HG02623 (cell line): ENCODE measurements at regions not wholly inside any gene's neighbourhood (a gene's known extent, or its start where the extent isn't known, plus 50 kb on each side); places are given as distances from the start of the nearest gene placed in this dataset.

Experiments used
- ATAC-seq: cut with Tn5 transposase; IDR thresholded peaks from one replicate; pipeline ENCODE4 v1.9.1; 2021; ENCODE audit warnings: moderate library complexity; ENCODE audit not compliant: unreplicated experiment

DNA sequence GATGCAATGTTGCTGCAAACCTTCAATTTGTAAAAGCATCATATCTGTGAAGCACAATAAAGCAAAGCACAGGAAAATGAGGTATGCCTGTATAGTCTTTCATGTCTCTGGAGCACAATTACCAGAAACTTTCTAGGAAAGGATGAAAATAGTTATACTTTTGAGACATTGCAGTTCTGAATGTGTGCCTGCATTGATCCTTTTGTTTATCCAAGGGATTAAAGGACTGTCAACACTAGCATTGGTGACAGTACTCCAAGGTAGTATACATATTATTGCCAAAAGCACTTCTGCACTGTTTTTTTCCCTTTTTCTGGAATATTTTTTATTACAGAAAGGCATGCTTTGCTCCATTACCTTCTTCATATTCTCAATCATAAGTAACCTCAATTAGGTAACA lies 476.0 kb downstream of the GABRG1 start:
- no peak for ATAC-seq

DNA sequence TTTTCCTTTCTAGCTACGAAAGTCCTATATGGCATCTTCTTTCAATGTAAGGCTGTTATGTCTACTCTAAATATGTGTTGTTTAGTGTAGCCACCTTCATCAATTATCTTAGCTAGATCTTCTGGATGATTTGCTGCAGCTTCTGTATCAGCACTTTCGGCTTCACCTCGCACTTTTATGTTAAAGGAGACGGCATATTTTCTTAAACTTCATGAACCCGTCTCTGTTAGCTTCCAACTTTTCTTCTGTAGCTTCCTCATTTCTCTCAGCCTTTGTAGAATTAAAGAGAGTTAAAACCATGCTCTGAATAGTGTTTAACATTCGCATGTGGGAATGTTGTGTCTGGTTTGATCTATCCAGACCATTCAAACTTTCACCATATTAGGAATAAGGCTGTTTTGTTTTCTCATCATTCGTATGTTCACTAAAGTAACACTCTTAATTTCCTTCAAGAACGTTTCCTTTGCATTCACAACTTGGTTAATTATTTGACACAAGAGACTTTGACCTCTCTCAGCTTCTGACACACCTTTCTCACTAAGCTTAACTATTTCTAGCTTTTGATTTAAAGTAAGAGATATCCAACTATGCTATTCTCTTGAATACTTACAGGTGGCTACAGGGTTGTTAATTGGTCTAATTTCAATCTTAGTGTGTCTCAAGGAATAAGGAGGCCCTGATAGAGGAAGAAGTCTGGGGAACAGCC lies 476.8 kb downstream of the GABRG1 start:
- ATAC-seq, result no peak

DNA sequence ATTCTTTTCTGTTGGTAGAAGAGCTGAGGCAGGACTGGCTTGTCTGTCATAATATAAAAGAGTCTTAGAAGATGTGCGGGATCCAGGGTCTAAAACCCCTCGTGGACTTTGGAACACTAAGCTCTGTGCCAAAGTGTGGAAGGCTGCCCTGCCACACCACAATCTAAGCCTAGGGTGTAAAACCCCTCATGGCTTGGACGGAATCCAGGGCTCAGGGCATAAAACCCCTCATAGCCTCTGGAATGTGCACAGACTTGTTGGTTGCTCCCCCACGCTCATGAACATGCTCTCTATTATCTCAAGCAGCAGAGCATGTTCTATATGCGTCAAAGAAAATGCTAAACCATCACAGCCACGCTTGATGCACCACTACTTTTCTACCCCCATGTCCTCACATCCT lies 483.6 kb downstream of the GABRG1 start:
- ATAC-seq, result no peak

DNA sequence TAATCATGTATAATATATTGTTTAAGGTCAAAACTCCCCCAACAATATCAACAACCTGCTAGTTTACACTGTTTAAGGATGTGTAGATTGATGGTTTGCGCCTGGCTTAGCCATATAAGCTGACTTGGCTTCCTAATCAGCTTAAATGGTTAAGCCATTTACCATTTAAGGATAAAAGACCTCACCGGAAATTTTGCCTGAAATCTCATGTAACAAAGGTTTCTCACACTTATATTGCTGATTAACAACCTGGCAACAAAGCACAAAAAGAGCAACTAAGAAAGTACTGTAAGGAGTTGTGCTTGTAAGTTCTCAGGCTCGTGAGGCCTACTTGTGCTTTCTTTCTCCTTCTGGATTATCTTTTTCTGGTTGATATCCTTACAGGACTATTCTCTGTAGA lies 485.2 kb downstream of the GABRG1 start:
- ATAC-seq, result no peak

DNA sequence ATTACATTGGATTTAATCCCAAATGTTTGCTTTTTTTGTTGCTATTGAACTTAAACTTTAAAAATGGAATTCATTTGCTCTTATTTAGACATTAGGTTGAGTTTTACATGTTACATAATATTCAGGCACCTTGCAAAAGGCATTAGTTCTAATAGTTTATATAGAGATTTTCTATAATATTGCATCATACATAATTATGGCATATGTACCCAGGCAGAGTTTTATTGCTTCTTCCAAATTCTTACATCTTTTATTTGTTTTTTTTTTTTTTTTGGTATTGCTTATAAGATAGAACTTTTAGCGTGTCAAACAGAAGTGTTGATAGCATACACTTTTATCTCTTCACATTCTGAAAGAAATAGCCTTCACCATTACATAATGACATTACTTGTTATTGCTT lies 487.7 kb downstream of the GABRG1 start:
- no peak for ATAC-seq

DNA sequence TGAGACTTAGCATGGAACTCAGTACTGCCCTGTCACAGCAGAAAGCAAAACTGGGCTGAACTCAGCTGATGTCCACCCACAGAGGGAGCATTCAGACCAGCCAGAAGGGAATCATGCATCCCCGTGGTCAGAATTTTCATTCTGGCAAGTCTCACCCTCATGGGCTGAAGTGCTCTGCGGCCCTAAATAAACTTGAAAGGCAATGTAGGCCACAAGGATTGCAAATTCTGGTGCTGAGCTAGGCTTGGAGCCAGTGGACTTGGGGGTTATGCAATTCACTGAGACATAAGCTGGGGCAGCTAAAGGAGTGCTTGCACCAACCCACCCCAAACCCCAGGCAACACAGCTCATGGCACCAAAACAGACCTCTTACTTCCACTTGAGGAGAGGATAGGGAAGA lies 494.1 kb downstream of the GABRG1 start:
- ATAC-seq, result no peak

DNA sequence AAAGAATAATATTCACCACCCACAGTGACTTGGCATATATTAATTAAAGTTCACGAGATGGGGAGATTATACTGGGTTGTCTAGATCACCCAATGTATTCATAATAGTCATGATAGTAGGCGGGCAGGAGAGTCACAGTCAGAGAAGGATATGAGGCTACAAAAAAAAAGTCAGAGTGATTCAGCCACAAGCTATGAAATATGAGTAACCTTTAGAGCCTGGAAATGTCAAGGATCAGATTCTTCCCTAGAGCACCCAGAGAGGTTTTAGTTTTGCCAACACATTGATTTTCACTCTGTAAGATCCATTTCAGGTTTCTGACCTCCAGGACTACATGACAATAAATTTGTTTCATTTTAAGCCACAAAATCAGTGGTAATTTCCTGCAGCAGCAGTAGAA lies 501.9 kb downstream of the GABRG1 start:
- ATAC-seq, result no peak

DNA sequence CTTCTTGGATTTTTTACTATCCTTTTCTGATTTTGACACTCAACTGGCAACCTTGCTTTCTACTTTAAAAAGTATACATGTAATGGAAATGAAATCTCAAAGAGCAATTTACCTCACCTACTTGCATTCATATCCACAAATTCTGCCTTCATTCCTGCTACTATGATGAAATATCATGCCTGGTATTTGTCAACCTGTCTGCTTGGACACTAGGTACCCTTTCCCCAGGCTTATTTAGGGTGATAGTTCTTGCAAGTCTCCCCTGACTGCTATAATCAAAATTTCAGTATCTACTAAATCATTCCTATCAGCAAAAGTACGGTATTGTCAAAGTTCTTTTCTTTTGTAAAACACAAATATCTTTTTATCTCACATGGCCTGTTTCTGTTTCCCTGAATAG lies 503.0 kb downstream of the GABRG1 start:
- ATAC-seq, result no peak

DNA sequence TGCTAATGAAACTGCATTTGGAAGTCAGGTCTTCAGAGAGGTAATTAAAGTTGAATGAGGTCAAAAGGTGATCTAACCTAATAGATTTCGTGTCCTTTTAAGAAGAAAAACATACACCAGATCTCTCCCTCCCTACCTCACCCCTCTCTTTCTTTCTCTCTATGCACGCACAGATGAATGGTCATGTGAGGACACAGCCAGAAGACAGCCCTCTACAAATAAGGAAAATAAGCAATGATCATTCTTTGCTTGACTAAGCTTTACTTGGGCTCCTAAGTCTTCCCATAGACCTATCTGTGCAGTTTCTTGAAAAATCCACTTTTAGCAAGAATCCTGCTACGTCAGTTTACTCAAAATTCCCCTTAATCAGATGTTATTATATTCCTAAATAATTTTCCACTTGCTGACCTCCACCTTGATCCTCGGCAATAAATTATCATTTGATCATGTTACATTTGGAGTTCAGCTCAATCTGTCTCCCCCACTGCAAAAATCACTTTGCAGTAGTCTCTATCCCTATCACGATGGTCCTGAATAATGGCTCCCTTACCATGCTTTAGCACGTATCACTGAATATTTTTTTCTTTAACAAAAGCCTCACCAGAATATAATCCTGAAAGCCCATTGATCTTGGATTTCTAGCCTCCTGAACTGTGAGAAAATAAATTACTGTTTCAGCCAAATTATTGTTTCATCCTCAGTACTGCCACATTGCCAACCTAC lies 527.3 kb downstream of the GABRG1 start:
- no peak for ATAC-seq

DNA sequence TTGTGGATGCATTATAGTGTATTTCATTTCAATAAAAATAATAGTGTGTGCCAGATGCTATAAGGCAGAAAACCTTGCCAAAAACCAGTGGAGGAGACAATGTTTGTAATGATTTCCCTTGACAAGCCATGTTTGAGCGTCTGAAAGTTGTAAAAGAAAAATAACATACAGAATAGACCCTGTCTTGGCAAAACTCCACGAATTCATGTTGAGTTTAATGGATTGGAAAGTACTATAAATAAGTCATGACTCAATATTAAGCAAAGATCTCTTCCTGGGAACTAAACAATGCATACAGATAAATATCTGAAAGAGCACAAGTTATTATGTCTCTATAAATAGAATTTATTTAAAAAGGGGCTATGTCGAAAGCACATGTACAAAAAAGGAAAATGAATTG lies 543.5 kb downstream of the GABRG1 start:
- no peak for ATAC-seq

DNA sequence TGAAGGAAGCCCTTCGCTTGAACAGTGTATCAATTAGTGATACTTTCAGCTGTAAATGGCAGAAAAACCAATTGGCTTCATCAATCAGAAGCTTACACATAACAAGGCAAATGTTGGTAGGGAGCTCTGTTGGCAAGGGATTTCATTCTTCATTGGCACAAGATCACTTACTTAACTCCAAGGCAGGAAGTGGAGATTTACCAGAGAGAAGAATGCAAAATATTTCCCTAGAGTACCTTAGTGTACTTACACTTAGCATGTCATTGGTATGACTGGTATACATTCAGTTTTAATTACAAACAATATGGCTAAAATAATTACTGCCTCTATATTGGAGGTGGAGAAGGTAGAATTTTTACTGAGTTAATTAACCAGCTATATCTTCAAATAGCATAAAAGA lies 545.0 kb downstream of the GABRG1 start:
- no peak for ATAC-seq

DNA sequence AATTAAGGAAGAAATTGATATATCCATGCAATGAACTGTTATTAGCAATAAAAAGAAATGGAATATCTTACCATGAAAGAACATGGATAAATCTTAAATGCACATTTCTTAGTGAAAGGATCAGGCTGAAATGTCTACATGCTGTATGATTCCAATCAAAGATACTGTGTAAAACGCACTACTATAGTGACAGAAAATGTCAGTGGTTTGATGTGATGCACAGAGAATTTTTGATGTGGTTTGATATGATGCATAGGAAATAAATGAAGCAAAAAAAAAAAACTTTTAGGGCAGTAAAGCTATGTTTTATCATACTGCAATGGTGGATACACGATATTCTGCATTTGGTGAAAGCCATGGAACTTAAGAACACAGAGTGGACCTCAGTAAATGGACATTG lies 547.6 kb downstream of the GABRG1 start:
- no peak for ATAC-seq

DNA sequence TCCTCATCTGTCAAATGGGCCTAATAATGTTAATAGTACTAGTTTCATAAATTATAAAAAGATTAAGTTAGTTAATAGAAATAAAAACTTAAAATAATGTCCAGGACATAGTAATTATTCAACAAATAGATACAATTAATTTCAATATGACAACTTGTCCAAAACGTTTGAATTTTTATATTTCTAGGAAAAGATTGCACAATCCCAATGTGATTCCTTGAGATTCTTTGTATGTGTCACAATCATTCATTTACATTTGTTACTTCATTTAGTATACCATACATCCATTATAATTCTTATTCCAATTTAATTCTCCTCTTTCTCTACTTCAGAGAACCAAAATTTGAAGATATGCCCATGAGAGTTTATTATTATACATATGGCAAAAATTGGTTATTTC lies 554.2 kb downstream of the GABRG1 start:
- ATAC-seq, result no peak

DNA sequence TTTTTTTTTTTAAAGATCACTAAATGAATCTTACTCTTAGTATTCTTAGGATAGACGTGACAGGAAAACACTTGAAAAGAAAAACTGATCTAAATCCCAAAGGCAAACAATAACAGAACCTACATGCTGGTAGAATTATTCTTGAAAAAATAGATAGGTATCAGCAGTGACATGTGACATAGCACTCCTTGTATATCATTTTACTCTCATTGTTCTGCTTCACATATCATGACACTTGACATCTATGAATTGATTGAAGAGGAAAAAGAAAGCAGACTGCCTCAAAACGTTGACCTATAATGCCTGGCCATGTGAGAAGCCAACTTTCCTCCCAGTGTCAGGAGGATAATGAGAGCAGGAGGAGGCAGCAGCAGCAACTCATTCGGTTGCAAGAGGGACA lies 555.2 kb downstream of the GABRG1 start:
- ATAC-seq, result no peak

DNA sequence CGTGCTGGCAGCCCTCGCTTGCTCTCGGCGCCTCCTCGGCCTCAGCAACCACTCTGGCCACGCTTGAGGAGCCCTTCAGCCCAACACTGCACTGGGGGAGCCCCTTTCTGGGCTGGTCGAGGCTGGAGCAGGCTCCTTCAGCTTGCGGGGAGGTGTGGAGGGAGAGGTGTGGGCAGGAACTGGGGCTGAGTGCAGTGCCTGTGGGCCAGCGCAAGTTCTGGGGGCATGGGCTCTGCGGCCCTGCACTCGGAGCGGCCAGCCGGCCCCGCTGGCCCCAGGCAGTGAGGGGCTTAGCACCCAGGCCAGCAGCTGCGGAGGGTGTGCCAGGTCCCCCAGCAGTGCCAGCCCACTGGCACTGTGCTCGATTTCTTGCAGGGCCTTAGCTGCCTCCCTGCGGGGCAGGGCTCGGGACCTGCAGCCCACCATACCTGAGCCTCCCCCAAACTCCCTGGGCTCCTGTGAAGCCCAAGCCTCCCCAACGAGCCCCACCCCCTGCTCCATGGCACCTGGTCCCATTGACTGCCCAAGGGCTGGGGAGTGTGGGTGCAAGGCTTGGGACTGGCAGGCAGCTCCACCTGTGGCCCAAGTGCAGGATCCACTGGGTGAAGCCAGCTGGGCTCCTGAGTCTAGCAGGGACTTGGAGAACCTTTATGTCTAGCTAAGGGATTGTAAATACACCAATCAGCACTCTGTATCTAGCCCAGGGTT lies 556.8 kb downstream of the GABRG1 start:
- no peak for ATAC-seq

DNA sequence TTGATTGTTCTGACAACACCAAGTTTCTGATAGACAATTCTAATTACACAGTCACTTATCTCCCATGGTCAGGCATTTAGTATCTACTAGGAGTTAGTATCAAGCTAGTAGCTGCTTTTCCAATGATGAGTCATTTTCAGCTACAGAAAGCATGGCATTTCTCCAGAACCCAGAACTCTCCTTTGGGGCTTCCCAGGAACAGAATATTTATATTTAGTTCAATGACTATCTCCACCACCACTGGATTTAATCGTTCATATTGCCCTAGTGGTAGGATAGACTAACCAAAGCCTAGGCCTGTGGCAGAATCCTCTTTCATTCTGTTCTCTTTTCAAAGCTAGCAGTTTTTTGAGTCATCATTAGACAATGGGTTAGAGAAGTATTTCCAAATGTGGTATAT lies 569.4 kb downstream of the GABRG1 start:
- ATAC-seq, result no peak

DNA sequence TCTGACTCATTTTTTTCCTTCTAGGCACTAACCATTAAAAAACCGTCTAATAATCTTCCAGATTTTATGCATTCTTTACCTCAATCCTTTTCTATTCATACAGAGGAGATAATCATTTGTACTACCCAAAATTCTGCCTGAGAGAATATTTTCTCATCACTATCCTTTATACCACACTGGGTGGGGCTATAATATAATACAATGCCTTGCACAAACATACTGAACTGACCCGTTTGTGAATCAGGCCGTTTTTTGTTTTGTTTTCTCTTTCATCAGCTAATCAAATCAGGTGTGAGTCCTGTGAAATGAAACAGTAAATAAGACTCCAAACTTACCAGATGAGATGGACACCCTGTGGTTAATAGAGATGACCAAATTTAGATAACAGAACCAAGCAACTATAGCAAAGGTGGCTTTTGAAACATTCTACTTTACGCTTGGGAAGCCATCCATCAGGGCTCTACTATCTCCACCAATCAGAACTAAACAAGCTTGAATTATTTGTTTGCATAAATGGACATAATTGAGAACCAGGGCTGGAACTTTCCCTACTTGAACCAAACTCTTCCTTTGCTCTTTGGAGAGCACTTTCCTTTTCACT lies 573.0 kb downstream of the GABRG1 start:
- ATAC-seq, result no peak

DNA sequence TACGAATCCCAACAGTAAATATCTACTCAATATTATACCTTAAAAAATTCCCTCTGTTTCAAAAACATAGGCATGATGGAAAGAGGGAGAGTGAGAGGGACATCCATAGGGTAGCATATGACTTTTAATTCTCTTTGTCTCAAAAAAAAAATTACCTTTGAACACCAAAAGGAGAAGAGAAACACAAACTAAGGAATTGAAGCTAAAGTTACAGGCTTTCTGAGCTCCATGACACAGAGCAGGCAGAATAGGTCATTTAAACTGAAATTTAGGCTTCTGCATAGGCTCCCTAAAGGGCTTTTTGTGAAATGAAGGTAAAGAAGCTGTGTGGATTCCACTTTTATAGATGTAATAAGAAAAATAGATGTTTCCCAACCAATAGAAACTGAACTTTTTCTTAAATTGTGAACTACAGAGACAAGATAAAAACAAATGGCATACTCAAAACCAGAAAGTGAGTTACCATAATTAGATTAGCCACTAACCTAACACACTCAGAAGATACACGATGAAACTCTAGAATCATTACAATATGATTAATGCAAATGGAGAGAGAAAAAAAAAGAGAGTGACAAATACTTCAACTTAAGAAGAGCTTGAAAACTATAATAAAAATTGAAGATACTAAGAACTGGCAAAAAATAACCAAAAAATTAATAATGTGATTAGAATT lies 584.6 kb downstream of the GABRG1 start:
- no peak for ATAC-seq

DNA sequence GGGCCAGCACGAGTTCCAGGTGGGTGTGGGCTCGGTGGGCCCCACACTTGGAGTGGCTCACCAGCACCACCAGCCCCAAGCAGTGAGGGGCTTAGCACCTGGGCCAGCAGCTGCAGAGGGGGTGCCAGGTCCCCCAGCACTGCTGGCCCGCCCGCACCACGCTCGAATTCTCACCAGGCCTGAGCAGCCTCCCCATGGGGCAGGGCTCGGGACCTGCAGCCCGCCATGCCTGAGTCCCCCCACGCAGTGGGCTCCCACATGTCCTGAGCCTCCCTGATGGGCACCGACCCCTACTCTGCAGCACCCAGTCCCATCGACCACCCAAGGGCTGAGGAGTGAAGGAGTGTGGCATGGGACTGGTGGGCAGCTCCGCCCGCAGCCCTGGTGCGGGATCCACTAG lies 593.4 kb downstream of the GABRG1 start:
- ATAC-seq, result no peak

DNA sequence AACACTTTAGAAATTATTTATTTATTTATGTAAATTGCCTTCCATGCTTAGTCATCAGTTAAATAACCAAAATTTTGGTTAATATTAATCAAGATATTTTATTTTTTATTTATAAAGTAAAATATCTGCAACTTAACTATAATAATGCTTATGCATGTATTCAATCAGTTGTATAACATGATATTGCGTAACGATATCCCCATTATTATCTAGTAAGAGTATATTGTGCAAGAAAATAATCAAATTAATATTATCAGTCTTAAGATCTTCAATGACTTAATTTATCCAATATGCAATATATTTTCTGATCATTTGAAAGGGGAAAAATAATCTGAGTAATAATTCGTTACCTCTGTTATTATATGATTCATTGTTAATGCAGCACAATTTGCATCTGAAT lies 596.7 kb downstream of the GABRG1 start:
- no peak for ATAC-seq

DNA sequence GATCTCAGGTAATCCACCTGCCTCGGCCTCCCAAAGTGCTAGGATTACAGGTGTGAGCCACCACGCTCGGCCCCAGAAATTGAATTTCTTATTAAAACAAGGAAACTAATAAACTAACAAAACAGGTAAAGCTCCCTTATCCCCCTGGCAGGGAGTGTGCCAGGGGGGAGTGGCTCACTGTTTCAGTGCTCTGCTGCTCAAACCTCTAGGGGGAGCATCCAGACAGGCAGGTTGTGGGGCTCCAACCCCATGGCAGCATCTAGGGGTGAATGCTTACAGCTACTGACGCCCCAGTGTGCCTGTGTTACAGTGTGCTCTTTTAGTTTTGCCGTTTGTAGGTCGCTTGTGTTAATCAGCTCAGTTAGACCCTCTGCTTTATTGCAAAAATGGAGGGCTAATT lies 605.0 kb downstream of the GABRG1 start:
- ATAC-seq, result no peak
